ENCODE measurements at regions not wholly inside any gene's neighbourhood (a gene's known extent, or its start where the extent isn't known, plus 50 kb on each side); places are given as distances from the start of the nearest gene placed in this dataset.

GRCh38 chr4:72661830-72662229 lies 92.8 kb upstream of the ADAMTS3 start:
- TF ChIP-seq CTCF (conservative IDR thresholded peaks at IDR 0.05) (no peak), EZH2 (IDR thresholded peaks at IDR 0.05; ENCODE audit: low read depth) (no peak)
